H1 (cell line): ENCODE measurements at regions not wholly inside any gene's neighbourhood (a gene's known extent, or its start where the extent isn't known, plus 50 kb on each side); places are given as distances from the start of the nearest gene placed in this dataset.

Source experiments
- CTCF ChIA-PET: fragments of 300-600 bp; sonication (Branson Sonifier 250); formaldehyde crosslinking; loops from one replicate; lab custom pipeline; 2021; ENCODE audit not compliant: partially characterized antibody; lab: Charles Lee
- POLR2A ChIA-PET: fragments of 300-600 bp; sonication (Branson Sonifier 250); formaldehyde crosslinking; loops from one replicate; lab custom pipeline; 2021; ENCODE audit warnings: inconsistent platforms; ENCODE audit not compliant: partially characterized antibody; lab: Charles Lee
- DNase-seq, 2 experiments: peaks; one replicate each; pipeline versions ENCODE4 v3.0.0 to v3.0.0-alpha.2; 2010 to 2022; ENCODE audit warnings: low spot score in 2 of 2, low read depth in 1 of 2, mixed read lengths in 1 of 2
- FAIRE-seq: peaks from 2 replicates; lab custom pipeline; 2011; peaks lifted over from hg19 to GRCh38; lab: Jason Lieb, UNC
- H2AFZ ChIP-seq: 2 replicates; pipeline ENCODE4 v1.8.1; 2012; ENCODE audit warnings: low read length, inconsistent platforms
- H2AK5ac ChIP-seq: 2 replicates; pipeline ENCODE4 v1.6.1; 2013; ENCODE audit warnings: low read depth, low read length
- H2BK120ac ChIP-seq: replicated peaks from 2 replicates; pipeline ENCODE3; 2013; ENCODE audit warnings: low read depth, low read length, inconsistent platforms
- H2BK12ac ChIP-seq: 2 replicates; pipeline ENCODE4 v1.6.1; 2013; ENCODE audit warnings: low read depth, low read length
- H2BK15ac ChIP-seq: 2 replicates; pipeline ENCODE4 v1.6.1; 2013; ENCODE audit warnings: low read length
- H2BK20ac ChIP-seq: 2 replicates; pipeline ENCODE4 v1.6.1; 2013; ENCODE audit warnings: low read length
- H2BK5ac ChIP-seq: 2 replicates; pipeline ENCODE4 v1.6.1; 2013; ENCODE audit warnings: low read depth, low read length
- H3K14ac ChIP-seq: 2 replicates; pipeline ENCODE4 v1.6.1; 2013; ENCODE audit warnings: inconsistent platforms; ENCODE audit not compliant: insufficient read length
- H3K18ac ChIP-seq: 2 replicates; pipeline ENCODE4 v1.6.1; 2013; ENCODE audit warnings: low read length; ENCODE audit errors: extremely low read depth
- H3K23ac ChIP-seq: 2 replicates; pipeline ENCODE4 v1.6.1; 2013; ENCODE audit warnings: inconsistent platforms; ENCODE audit not compliant: insufficient read length
- H3K23me2 ChIP-seq: 2 replicates; pipeline ENCODE4 v1.6.1; 2013; ENCODE audit warnings: low read depth, low read length
- H3K27ac ChIP-seq: 2 replicates; pipeline ENCODE4 v1.6.1; 2011; ENCODE audit warnings: low read depth, low read length, inconsistent platforms
- H3K27me3 ChIP-seq, 4 experiments: replicated peaks in 1 of 4; 1 replicate in 1 of 4; 2 replicates in 3 of 4; pipeline versions ENCODE4 v1.6.1 to v1.8.1; 2011 to 2013; ENCODE audit warnings: low read length in 3 of 4, mild to moderate bottlenecking in 3 of 4, inconsistent platforms in 2 of 4, mixed read lengths in 2 of 4, moderate library complexity in 1 of 4; ENCODE audit not compliant: control insufficient read depth in 3 of 4, insufficient read depth in 3 of 4; ENCODE audit errors: extremely low read depth in 1 of 4
- H3K36me3 ChIP-seq, 4 experiments: 2 replicates each; pipeline versions ENCODE4 v1.6.1 to v1.8.1; 2011 to 2013; ENCODE audit warnings: mild to moderate bottlenecking in 4 of 4, low read length in 3 of 4, moderate library complexity in 2 of 4, control low read depth in 1 of 4, inconsistent platforms in 1 of 4; ENCODE audit not compliant: insufficient read depth in 4 of 4, control insufficient read depth in 2 of 4
- H3K4ac ChIP-seq: replicated peaks from 2 replicates; pipeline ENCODE3; 2013; ENCODE audit warnings: low read length, low read depth, mixed read lengths, inconsistent platforms; ENCODE audit not compliant: insufficient read length
- H3K4me1 ChIP-seq, 4 experiments: replicated peaks in 1 of 4; 1 replicate in 1 of 4; 2 replicates in 3 of 4; pipeline versions ENCODE4 v1.6.1 to v1.8.1; 2011 to 2013; ENCODE audit warnings: low read length in 3 of 4, inconsistent platforms in 2 of 4, mixed read lengths in 1 of 4; ENCODE audit not compliant: insufficient read depth in 4 of 4, control insufficient read depth in 3 of 4
- H3K4me2 ChIP-seq, 2 experiments: 2 replicates each; pipeline versions ENCODE4 v1.6.1 to v1.8.1; 2011 to 2013; ENCODE audit warnings: low read depth in 2 of 2, low read length in 2 of 2, control low read depth in 1 of 2, inconsistent platforms in 1 of 2, mild to moderate bottlenecking in 1 of 2; ENCODE audit not compliant: insufficient read depth in 1 of 2
- H3K4me3 ChIP-seq, 4 experiments: fragments of 200-600, 300-600 bp in 1 of 4; sonication (generic), shearing (Covaris generic), sonication (Bioruptor Twin) in 1 of 4; 2 replicates each; pipeline versions ENCODE4 v1.5.1 to v1.8.1; 2011 to 2016; ENCODE audit warnings: low read length in 4 of 4, low read depth in 3 of 4, control low read depth in 2 of 4, inconsistent platforms in 2 of 4, mild to moderate bottlenecking in 2 of 4, mixed read lengths in 1 of 4, moderate library complexity in 1 of 4; ENCODE audit not compliant: insufficient read depth in 2 of 4; ENCODE audit errors: extremely low read depth in 1 of 4
- H3K56ac ChIP-seq: replicated peaks from 2 replicates; pipeline ENCODE3; 2013; ENCODE audit warnings: low read depth, mild to moderate bottlenecking, mixed read lengths, low read length, inconsistent platforms; ENCODE audit not compliant: insufficient read length
- H3K79me1 ChIP-seq: 2 replicates; pipeline ENCODE4 v1.6.1; 2013; ENCODE audit warnings: low read depth, low read length, control low read depth
- H3K79me2 ChIP-seq, 2 experiments: 2 replicates each; pipeline versions ENCODE4 v1.6.1 to v1.8.1; 2012 to 2013; ENCODE audit warnings: low read length in 2 of 2, mild to moderate bottlenecking in 2 of 2, inconsistent platforms in 1 of 2; ENCODE audit not compliant: insufficient read depth in 2 of 2, control insufficient read depth in 1 of 2
- H3K9ac ChIP-seq, 4 experiments: replicated peaks in 1 of 4; 1 replicate in 1 of 4; 2 replicates in 3 of 4; pipeline versions ENCODE4 v1.6.1 to v1.8.1; 2011 to 2013; ENCODE audit warnings: low read depth in 3 of 4, low read length in 3 of 4, control low read depth in 2 of 4, mild to moderate bottlenecking in 2 of 4, moderate library complexity in 2 of 4, inconsistent platforms in 1 of 4; ENCODE audit errors: extremely low read depth in 1 of 4
- H3K9me3 ChIP-seq, 2 experiments: 2 replicates each; pipeline versions ENCODE4 v1.6.1 to v1.8.1; 2012 to 2013; ENCODE audit warnings: mild to moderate bottlenecking in 2 of 2, moderate library complexity in 2 of 2, control low read depth in 1 of 2, inconsistent platforms in 1 of 2, low read depth in 1 of 2, low read length in 1 of 2, mixed read lengths in 1 of 2; ENCODE audit not compliant: insufficient read depth in 2 of 2
- H4K20me1 ChIP-seq, 2 experiments: replicated peaks in 1 of 2; 2 replicates each; pipeline versions ENCODE3 to v1.8.1; 2011 to 2013; ENCODE audit warnings: inconsistent platforms in 2 of 2, low read length in 2 of 2, mild to moderate bottlenecking in 1 of 2; ENCODE audit not compliant: insufficient read depth in 2 of 2, control insufficient read depth in 1 of 2
- H4K5ac ChIP-seq: 2 replicates; pipeline ENCODE4 v1.6.1; 2013; ENCODE audit warnings: low read length, low read depth, mixed read lengths, inconsistent platforms; ENCODE audit not compliant: insufficient read length
- H4K8ac ChIP-seq: 2 replicates; pipeline ENCODE4 v1.8.0; 2013; ENCODE audit warnings: mild to moderate bottlenecking, moderate library complexity, low read length, inconsistent platforms; ENCODE audit not compliant: insufficient read depth; ENCODE audit errors: extremely low read depth
- H4K91ac ChIP-seq: replicated peaks from 2 replicates; pipeline ENCODE3; 2013; ENCODE audit warnings: low read length, mixed read lengths, inconsistent platforms; ENCODE audit not compliant: insufficient read length
- BCL11A ChIP-seq, 2 experiments: IDR thresholded peaks; one replicate each; pipeline ENCODE4 v1.6.1; 2011; ENCODE audit warnings: low read depth in 2 of 2, low read length in 2 of 2, mild to moderate bottlenecking in 2 of 2
- CBX8 ChIP-seq: fragments of 300-800, 300-1000 bp; sonication (generic); IDR thresholded peaks from 2 replicates; pipeline ENCODE4 v1.7.1; 2016; ENCODE audit warnings: low read depth, low read length, borderline replicate concordance
- EP300 ChIP-seq, 2 experiments: IDR thresholded peaks; 1 replicate in 1 of 2; 2 replicates in 1 of 2; pipeline ENCODE4 v1.6.1; 2011 to 2012; ENCODE audit warnings: low read depth in 2 of 2, low read length in 2 of 2, mild to moderate bottlenecking in 2 of 2, borderline replicate concordance in 1 of 2, inconsistent platforms in 1 of 2, moderate library complexity in 1 of 2
- KDM4A ChIP-seq: IDR thresholded peaks from one replicate; pipeline ENCODE4 v1.7.1; 2012; ENCODE audit warnings: low read depth, mild to moderate bottlenecking, moderate library complexity, low read length, inconsistent platforms; ENCODE audit not compliant: severe bottlenecking
- KDM5A ChIP-seq: fragments of 200-600 bp; IDR thresholded peaks from 2 replicates; pipeline ENCODE4 v1.7.1; 2012; ENCODE audit warnings: mild to moderate bottlenecking, low read length, inconsistent platforms, mixed read lengths
- NANOG ChIP-seq: IDR thresholded peaks from 2 replicates; pipeline ENCODE4 v1.6.1; 2011; ENCODE audit warnings: low read length, low read depth, mild to moderate bottlenecking, inconsistent platforms; ENCODE audit not compliant: insufficient read depth, poor library complexity, severe bottlenecking
- SIN3A ChIP-seq, 2 experiments: IDR thresholded peaks in 1 of 2; conservative IDR thresholded peaks in 1 of 2; 2 replicates each; pipeline ENCODE4 v1.6.1; 2011 to 2012; ENCODE audit warnings: low read length in 2 of 2, improper control_type of control experiment in 1 of 2, low read depth in 1 of 2, mild to moderate bottlenecking in 1 of 2
- SIRT6 ChIP-seq: IDR thresholded peaks from one replicate; pipeline ENCODE4 v1.7.1; 2012; ENCODE audit warnings: low read length, inconsistent platforms
- SP4 ChIP-seq: IDR thresholded peaks from 2 replicates; pipeline ENCODE4 v1.6.1; 2012; ENCODE audit warnings: low read length, inconsistent platforms
- SRF ChIP-seq: IDR thresholded peaks from 2 replicates; pipeline ENCODE4 v1.6.1; 2011; ENCODE audit warnings: mild to moderate bottlenecking, low read depth, low read length, moderate library complexity
- TAF1 ChIP-seq: IDR thresholded peaks from 2 replicates; pipeline ENCODE4 v1.6.1; 2011; ENCODE audit warnings: mild to moderate bottlenecking, low read depth, low read length
- TF ChIP-seq, protein P1 (sequence below): IDR thresholded peaks from 2 replicates; pipeline ENCODE4 v1.6.1; 2012; ENCODE audit warnings: inconsistent platforms
- TF ChIP-seq, protein P2 (sequence below): IDR thresholded peaks from 2 replicates; pipeline ENCODE4 v1.6.1; 2011; ENCODE audit warnings: low read depth, mild to moderate bottlenecking, low read length; ENCODE audit not compliant: insufficient read depth

GRCh38 chr2:189281201-189281600 is 101.6 kb upstream of the COL5A2 start:
- no peak overlapping the region for H4K91ac ChIP-seq
- POLR2A ChIA-PET: no interaction called here
- no peak overlapping the region for H3K4me2 ChIP-seq

More at GRCh38 chr2:189281201-189281600, 101.6 kb upstream of the COL5A2 start:
- no peak overlapping the region for H2BK12ac ChIP-seq
- no peaks in the 10 kb centered on the region for H3K9me3 ChIP-seq
- H2AFZ ChIP-seq: no peak overlapping the region
- H4K8ac ChIP-seq: no peak overlapping the region
- no peak overlapping the region for H2AK5ac ChIP-seq
- H3K4me1 ChIP-seq: no peaks in the 10 kb centered on the region
- no peak overlapping the region for H3K9ac ChIP-seq
- no peak overlapping the region for H3K27ac ChIP-seq
- DNase-seq (no peak), FAIRE-seq (no peak)
- no peaks in the 10 kb centered on the region for H3K36me3 ChIP-seq
- CTCF ChIA-PET: no interaction called here
- H3K4ac ChIP-seq: no peak overlapping the region
- no peak for TF ChIP-seq KDM5A
- no peak for TF ChIP-seq SRF
- TF ChIP-seq BCL11A (IDR thresholded peaks at IDR 0.05; ENCODE audit: low read depth in 2 of 2, low read length in 2 of 2): no peak
- TF ChIP-seq TAF1: no peak
- TF ChIP-seq, protein P1, sequence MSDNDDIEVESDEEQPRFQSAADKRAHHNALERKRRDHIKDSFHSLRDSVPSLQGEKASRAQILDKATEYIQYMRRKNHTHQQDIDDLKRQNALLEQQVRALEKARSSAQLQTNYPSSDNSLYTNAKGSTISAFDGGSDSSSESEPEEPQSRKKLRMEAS: no peak
- no peak for TF ChIP-seq NANOG
- no peak for TF ChIP-seq SIRT6
- no peak for TF ChIP-seq SP4
- TF ChIP-seq CBX8: no peak
- TF ChIP-seq, protein P2, sequence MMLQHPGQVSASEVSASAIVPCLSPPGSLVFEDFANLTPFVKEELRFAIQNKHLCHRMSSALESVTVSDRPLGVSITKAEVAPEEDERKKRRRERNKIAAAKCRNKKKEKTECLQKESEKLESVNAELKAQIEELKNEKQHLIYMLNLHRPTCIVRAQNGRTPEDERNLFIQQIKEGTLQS: no peak
- no peak for TF ChIP-seq EP300 (IDR thresholded peaks at IDR 0.05; ENCODE audit: borderline replicate concordance in 1 of 2, low read depth in 2 of 2, low read length in 2 of 2)
- TF ChIP-seq KDM4A: no peak
- no peak for TF ChIP-seq SIN3A (conservative IDR thresholded peaks at IDR 0.05 in 1 of 2, IDR thresholded peaks at IDR 0.05 in 1 of 2; ENCODE audit: low read depth in 1 of 2, low read length in 2 of 2)
- no peaks in the 10 kb centered on the region for H3K27me3 ChIP-seq
- no peaks in the 10 kb centered on the region for H4K20me1 ChIP-seq
- H2BK20ac ChIP-seq: no peak overlapping the region
- no peak overlapping the region for H2BK120ac ChIP-seq
- no peak overlapping the region for H3K56ac ChIP-seq
- H3K18ac ChIP-seq: no peak overlapping the region
- H4K5ac ChIP-seq: no peak overlapping the region
- H3K14ac ChIP-seq: no peak overlapping the region
- H3K23ac ChIP-seq: no peak overlapping the region
- H2BK5ac ChIP-seq: no peak overlapping the region
- H3K79me2 ChIP-seq: no peaks in the 10 kb centered on the region
- no peaks in the 10 kb centered on the region for H3K79me1 ChIP-seq
- H3K23me2 ChIP-seq: peaks cover 1% of the 10 kb centered on the region; the same call in 1 of the 2 replicates
- H2BK15ac ChIP-seq: no peak overlapping the region
- no peak overlapping the region for H3K4me3 ChIP-seq
